Upper lobe of right lung (tissue), 1 donor: ENCODE measurements at regions not wholly inside any gene's neighbourhood (a gene's known extent, or its start where the extent isn't known, plus 50 kb on each side); places are given as distances from the start of the nearest gene placed in this dataset.

ENCODE experiments used
- ATAC-seq: fragments of 200-7000 bp; cut with Tn5 transposase; one replicate; pipeline ENCODE4 v1.9.1; 2020; ENCODE audit warnings: mild to moderate bottlenecking, moderate library complexity
- DNase-seq: peaks from one replicate; pipeline ENCODE4 v3.0.0-alpha.2; 2020
- H3K27ac ChIP-seq: fragments of 200-600 bp; one replicate; pipeline ENCODE4 v1.8.0; 2022
- H3K27me3 ChIP-seq: fragments of 200-600 bp; one replicate; pipeline ENCODE4 v1.8.0; 2022; ENCODE audit warnings: mild to moderate bottlenecking
- H3K36me3 ChIP-seq: fragments of 200-600 bp; one replicate; pipeline ENCODE4 v1.8.0; 2022
- H3K4me1 ChIP-seq: fragments of 200-600 bp; one replicate; pipeline ENCODE4 v1.8.0; 2022
- H3K4me3 ChIP-seq: fragments of 200-600 bp; one replicate; pipeline ENCODE4 v1.8.0; 2022; ENCODE audit warnings: mild to moderate bottlenecking
- H3K9me3 ChIP-seq: fragments of 200-600 bp; one replicate; pipeline ENCODE4 v1.8.0; 2022
- CTCF ChIP-seq: fragments of 200-600 bp; IDR thresholded peaks from one replicate; pipeline ENCODE4 v1.8.0; 2022; ENCODE audit warnings: antibody characterized with exemption
- intact Hi-C: fragments of 100-400 bp; cut with DNase I; formaldehyde crosslinking; loops from one replicate; pipeline ENCODE4 v1.11.0; 2022
- donor health status: DM: no; HTN: yes; CAD: no; lungs with severe emphysema.

DNA sequence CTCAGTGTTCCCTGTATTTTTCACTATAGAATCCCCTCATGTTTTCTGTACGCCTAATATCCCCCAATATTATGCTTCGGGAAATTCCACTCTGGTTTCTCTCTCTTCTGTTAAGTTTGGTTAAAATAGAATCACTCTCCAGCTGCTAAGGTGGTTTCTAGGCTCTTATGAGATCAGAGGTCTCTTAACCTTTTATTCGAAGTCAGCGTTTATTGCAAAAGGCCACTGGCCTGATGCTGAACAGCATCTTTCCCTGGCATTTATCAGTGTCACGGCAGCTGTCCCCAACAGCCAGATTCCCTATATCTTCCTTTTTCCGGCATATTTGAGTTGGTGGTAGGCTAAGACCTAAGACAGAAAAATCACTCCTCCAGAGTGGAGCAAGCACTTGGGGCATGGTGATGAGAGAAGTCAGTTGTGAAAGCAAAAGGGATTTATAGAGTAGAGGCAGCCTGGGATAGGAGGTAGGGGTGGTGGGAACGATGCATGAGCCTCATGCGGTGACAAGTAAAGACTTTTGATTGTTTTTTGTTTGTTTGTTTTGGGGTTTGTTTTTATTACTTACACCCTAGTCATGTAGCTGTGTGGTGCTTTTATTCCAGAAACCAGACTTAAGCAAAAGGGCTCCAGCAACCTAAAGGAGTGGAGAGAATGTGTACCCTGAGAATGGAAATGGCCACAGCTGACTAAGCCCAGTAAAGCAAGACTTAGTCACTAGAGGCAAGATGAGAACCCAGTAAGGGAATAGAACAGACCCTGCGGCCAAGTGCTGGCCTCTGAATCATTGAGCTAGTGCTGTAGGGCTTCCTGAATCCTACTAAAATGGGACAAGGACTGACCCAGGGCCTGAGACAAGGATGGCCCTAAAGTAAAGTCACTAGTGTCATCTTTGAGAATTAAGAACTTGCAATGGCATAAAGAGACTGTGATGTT lies 197.6 kb upstream of the PRNP start:
- H3K36me3 ChIP-seq = no peaks in the 10 kb centered on the region
- ATAC-seq (no peak), DNase-seq (no peak)
- TF ChIP-seq CTCF = no peak
- no peak overlapping the region for H3K4me3 ChIP-seq
- no peaks in the 10 kb centered on the region for H3K4me1 ChIP-seq
- no peak overlapping the region for H3K27ac ChIP-seq
- intact Hi-C loops = no loop called here
- no peaks in the 10 kb centered on the region for H3K27me3 ChIP-seq
- H3K9me3 ChIP-seq = no peaks in the 10 kb centered on the region

DNA sequence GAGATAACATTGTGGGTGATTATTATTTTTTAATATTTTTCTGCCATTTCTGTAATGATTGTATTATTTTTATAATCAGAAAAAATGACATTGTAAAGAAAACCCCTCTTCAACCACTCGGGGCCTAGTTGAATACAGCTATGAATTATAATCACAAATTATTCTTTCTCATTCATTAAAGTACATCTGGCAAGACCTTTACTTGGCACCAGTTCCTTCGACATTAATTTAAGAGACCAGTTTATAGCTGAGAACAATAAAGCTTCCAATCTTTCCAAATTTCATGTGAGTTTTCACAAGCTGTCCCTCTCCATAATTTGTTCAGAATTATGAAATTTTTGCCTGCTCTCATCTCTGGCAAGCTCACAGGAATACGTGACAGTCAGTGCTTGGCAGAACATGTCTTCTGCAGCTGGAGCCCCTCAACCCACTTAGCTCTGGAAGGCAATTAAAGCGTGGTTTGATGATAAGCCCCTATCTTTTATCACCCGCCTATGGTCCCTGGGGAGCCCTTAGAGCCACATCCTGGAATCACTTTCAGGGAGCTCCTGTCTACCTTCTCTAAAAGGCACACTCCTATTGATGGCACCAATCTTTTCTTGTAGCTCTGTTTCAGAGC lies 201.8 kb upstream of the PRNP start:
- no peak for TF ChIP-seq CTCF
- no peaks in the 10 kb centered on the region for H3K27me3 ChIP-seq
- no peaks in the 10 kb centered on the region for H3K9me3 ChIP-seq
- H3K4me1 ChIP-seq = no peaks in the 10 kb centered on the region
- H3K36me3 ChIP-seq = no peaks in the 10 kb centered on the region
- H3K4me3 ChIP-seq = no peak overlapping the region
- intact Hi-C loops = no loop called here
- no peak overlapping the region for H3K27ac ChIP-seq
- DNase-seq (no peak), ATAC-seq (no peak)

DNA sequence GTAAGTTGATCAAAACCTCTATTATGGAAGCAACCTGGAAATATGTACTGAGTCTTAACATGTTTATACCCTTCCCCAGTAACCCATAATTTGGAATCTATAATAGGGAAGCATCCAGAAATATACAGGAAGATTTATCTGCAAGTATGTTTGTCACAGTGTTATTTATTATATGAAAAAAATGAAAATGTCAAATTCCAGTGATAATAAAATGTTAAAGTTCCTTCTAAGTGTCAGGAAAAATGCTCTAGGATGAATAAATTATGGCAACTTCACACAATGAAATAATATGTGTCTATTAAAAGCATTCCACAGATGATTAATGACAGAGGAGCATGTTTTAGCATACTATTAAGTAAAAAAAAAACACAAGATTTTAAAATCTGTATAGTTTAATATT lies 202.3 kb upstream of the PRNP start:
- ATAC-seq (no peak), DNase-seq (no peak)
- no peak overlapping the region for H3K27ac ChIP-seq
- intact Hi-C loops = no loop called here
- no peak overlapping the region for H3K4me3 ChIP-seq
- no peaks in the 10 kb centered on the region for H3K4me1 ChIP-seq
- no peaks in the 10 kb centered on the region for H3K27me3 ChIP-seq
- no peaks in the 10 kb centered on the region for H3K36me3 ChIP-seq
- no peaks in the 10 kb centered on the region for H3K9me3 ChIP-seq
- TF ChIP-seq CTCF = no peak

GRCh38 chr20:4483486-4483885 lies 202.8 kb upstream of the PRNP start:
- ATAC-seq (no peak), DNase-seq (no peak)
- Histone ChIP-seq H3K9me3 (no peaks in the 10 kb centered on the region), H3K36me3 (no peaks in the 10 kb centered on the region), H3K27ac (no peak overlapping the region), H3K4me3 (no peak overlapping the region), H3K4me1 (no peaks in the 10 kb centered on the region), H3K27me3 (no peaks in the 10 kb centered on the region)
- intact Hi-C loops = no loop called here
- TF ChIP-seq CTCF = no peak

- no peak for TF ChIP-seq CTCF
- no peak for DNase-seq
- Histone ChIP-seq H3K36me3 (no peaks in the 10 kb centered on the region), H3K9me3 (no peaks in the 10 kb centered on the region), H3K4me3 (no peak overlapping the region), H3K4me1 (no peaks in the 10 kb centered on the region), H3K27ac (no peak overlapping the region), H3K27me3 (no peaks in the 10 kb centered on the region)
- ATAC-seq = no peak
- intact Hi-C loops = no loop called here
Observed at GRCh38 chr20:4480104-4480503, 206.2 kb upstream of the PRNP start.
